ENCODE measurements at regions not wholly inside any gene's neighbourhood (a gene's known extent, or its start where the extent isn't known, plus 50 kb on each side); places are given as distances from the start of the nearest gene placed in this dataset.

- Histone ChIP-seq H3K9me3 (ENCODE audit: control insufficient read depth, insufficient read depth, low read depth, low read length) (no peaks in the 10 kb centered on the region), H3K27me3 (ENCODE audit: control insufficient read depth, insufficient read depth, low read length) (no peaks in the 10 kb centered on the region), H3K4me1 (ENCODE audit: control insufficient read depth, insufficient read depth, low read length) (no peaks in the 10 kb centered on the region), H3K27ac (ENCODE audit: low read length) (no peak overlapping the region), H3K36me3 (ENCODE audit: control insufficient read depth, insufficient read depth, low read length) (no peaks in the 10 kb centered on the region), H3K4me3 (ENCODE audit: low read depth in 2 of 2, low read length in 2 of 2) (no peak overlapping the region)
- no TSS peak for BruUV-seq (replicated peaks)
- ChIA-PET POLR2A (interaction anchor here (0.6 kb wide), 1 partner anchor 258 kb away, joined by 3 read pairs; no protein-coding TSS in a partner anchor), CTCF (no interaction called here)
- TF ChIP-seq CTCF (IDR thresholded peaks at IDR 0.05) (no peak), TCF7L2 (IDR thresholded peaks at IDR 0.05; ENCODE audit: low read depth, low read length) (no peak), REST (IDR thresholded peaks at IDR 0.05; ENCODE audit: insufficient read depth in 1 of 2, low read depth in 2 of 2, low read length in 1 of 2) (no peak), POLR2AphosphoS5 (IDR thresholded peaks at IDR 0.05; ENCODE audit: low read depth, low read length) (no peak), SIN3A (IDR thresholded peaks at IDR 0.05; ENCODE audit: borderline replicate concordance, insufficient read depth, low read depth, low read length) (no peak)
- intact Hi-C loops (cut with micrococcal nuclease; ENCODE audit: unreplicated experiment): no loop called here
- no peak for ATAC-seq
- DNase-seq (ENCODE audit: low read depth, low spot score): no peak
- in situ Hi-C loops (cut with HindIII; ENCODE audit: low pct_unique_long_range_greater_than_20kb, low sequenced_read_pairs): no loop called here
These were observed 56.0 kb upstream of the FZD7 start for GRCh38 chr2:201977651-201978050.

GRCh38 chr2:201978333-201978732, 55.3 kb upstream of the FZD7 start:
- no peaks in the 10 kb centered on the region for H3K27me3 ChIP-seq (ENCODE audit: control insufficient read depth, insufficient read depth, low read length)
- POLR2A ChIA-PET: interaction anchor here (0.6 kb wide), 1 partner anchor 258 kb away, joined by 3 read pairs; no protein-coding TSS in a partner anchor
- no peak overlapping the region for H3K4me3 ChIP-seq (ENCODE audit: low read depth in 2 of 2, low read length in 2 of 2)
- no peak overlapping the region for H3K27ac ChIP-seq (ENCODE audit: low read length)
- TF ChIP-seq SIN3A (IDR thresholded peaks at IDR 0.05; ENCODE audit: borderline replicate concordance, insufficient read depth, low read depth, low read length): no peak
- TF ChIP-seq REST (IDR thresholded peaks at IDR 0.05; ENCODE audit: insufficient read depth in 1 of 2, low read depth in 2 of 2, low read length in 1 of 2): no peak
- TF ChIP-seq CTCF (IDR thresholded peaks at IDR 0.05): no peak
- no peak for TF ChIP-seq TCF7L2 (IDR thresholded peaks at IDR 0.05; ENCODE audit: low read depth, low read length)
- TF ChIP-seq POLR2AphosphoS5 (IDR thresholded peaks at IDR 0.05; ENCODE audit: low read depth, low read length): no peak
- no peaks in the 10 kb centered on the region for H3K9me3 ChIP-seq (ENCODE audit: control insufficient read depth, insufficient read depth, low read depth, low read length)
- intact Hi-C loops (cut with micrococcal nuclease; ENCODE audit: unreplicated experiment): no loop called here
- ATAC-seq: no peak
- H3K4me1 ChIP-seq (ENCODE audit: control insufficient read depth, insufficient read depth, low read length): no peaks in the 10 kb centered on the region
- BruUV-seq (replicated peaks): no TSS peak
- CTCF ChIA-PET: interaction anchor here (0.6 kb wide), 1 partner anchor 99 kb away, joined by 4 read pairs; no protein-coding TSS in a partner anchor
- in situ Hi-C loops (cut with HindIII; ENCODE audit: low pct_unique_long_range_greater_than_20kb, low sequenced_read_pairs): no loop called here
- H3K36me3 ChIP-seq (ENCODE audit: control insufficient read depth, insufficient read depth, low read length): no peaks in the 10 kb centered on the region
- no peak for DNase-seq (ENCODE audit: low read depth, low spot score)
